K562 (cell line): ENCODE measurements at regions not wholly inside any gene's neighbourhood (a gene's known extent, or its start where the extent isn't known, plus 50 kb on each side); places are given as distances from the start of the nearest gene placed in this dataset.

Experiments used
- ATAC-seq: fragments of 200-7000 bp; cut with Tn5 transposase; 3 replicates; pipeline ENCODE4 v1.9.1; 2020; ENCODE audit warnings: moderate library complexity
- BruUV-seq: library from RNA; stranded (reverse); fragments of 400-500 nt; replicated peaks from 2 replicates; lab custom pipeline; 2021; lab: Mats Ljungman, UMichigan
- CTCF ChIA-PET: fragments of 300-600 bp; formaldehyde crosslinking; extraction: SDS; loops from one replicate; lab custom pipeline; 2021; ENCODE audit warnings: low intra/inter-chr PET ratio; lab: Yijun Ruan, JAX
- POLR2A ChIA-PET: fragments of 300-600, 350-650 bp; sonication (Branson Sonifier 250); formaldehyde crosslinking; extraction: SDS; loops from one replicate; lab custom pipeline; 2021; ENCODE audit warnings: antibody characterized with exemption, inconsistent platforms; lab: Yijun Ruan, JAX
- DNase-seq, 4 experiments: peaks; one replicate each; pipeline versions ENCODE4 v3.0.0 to v3.0.0-alpha.2; 2011 to 2018; ENCODE audit warnings: low spot score in 3 of 4, mixed read lengths in 3 of 4; ENCODE audit errors: extremely low read depth in 1 of 4
- FAIRE-seq: peaks from 2 replicates; lab custom pipeline; 2011; peaks lifted over from hg19 to GRCh38; lab: Jason Lieb, UNC
- H2AFZ ChIP-seq: 2 replicates; pipeline ENCODE4 v1.6.0; 2011; ENCODE audit warnings: low read depth, low read length, control low read depth, inconsistent platforms
- H3K27ac ChIP-seq: fragments of 200-600 bp; 3 replicates; pipeline ENCODE4 v1.8.0; 2011; ENCODE audit warnings: low read depth, mild to moderate bottlenecking, control low read depth, inconsistent platforms, low read length, moderate library complexity, mixed read lengths; ENCODE audit errors: extremely low read depth
- H3K27me3 ChIP-seq, 2 experiments: fragments of 300-600 bp in 1 of 2; 2 replicates in 1 of 2; 3 replicates in 1 of 2; pipeline versions ENCODE4 v1.6.0 to v1.8.0; 2011; ENCODE audit warnings: inconsistent platforms in 2 of 2, low read length in 2 of 2, mild to moderate bottlenecking in 1 of 2, mixed read lengths in 1 of 2, moderate library complexity in 1 of 2; ENCODE audit not compliant: control insufficient read depth in 2 of 2, insufficient read depth in 2 of 2
- H3K36me3 ChIP-seq: fragments of 300-600 bp; 3 replicates; pipeline ENCODE4 v1.8.0; 2011; ENCODE audit warnings: mild to moderate bottlenecking, low read length, inconsistent platforms; ENCODE audit not compliant: control insufficient read depth, insufficient read depth
- H3K4me1 ChIP-seq, 2 experiments: fragments of 200-600 bp in 1 of 2; replicated peaks in 1 of 2; 2 replicates in 1 of 2; 3 replicates in 1 of 2; pipeline versions ENCODE4 v1.5.1 to v1.8.0; 2011; ENCODE audit warnings: inconsistent platforms in 2 of 2, low read length in 2 of 2, mild to moderate bottlenecking in 1 of 2, mixed read lengths in 1 of 2, moderate library complexity in 1 of 2; ENCODE audit not compliant: control insufficient read depth in 2 of 2, insufficient read depth in 2 of 2
- H3K4me2 ChIP-seq: 2 replicates; pipeline ENCODE4 v1.6.1; 2011; ENCODE audit warnings: low read length, control low read depth, inconsistent platforms, mixed read lengths; ENCODE audit not compliant: insufficient read depth
- H3K4me3 ChIP-seq: fragments of 200-600 bp; sonication (generic), shearing (Covaris generic); 2 replicates; pipeline ENCODE4 v1.5.1; 2016; ENCODE audit warnings: control low read depth, inconsistent platforms
- H3K79me2 ChIP-seq: fragments of 200-600 bp; 3 replicates; pipeline ENCODE4 v1.8.0; 2011; ENCODE audit warnings: low read length, inconsistent platforms; ENCODE audit not compliant: control insufficient read depth, insufficient read depth
- H3K9ac ChIP-seq, 2 experiments: 2 replicates each; pipeline versions ENCODE4 v1.6.0 to v1.6.1; 2011; ENCODE audit warnings: low read depth in 2 of 2, low read length in 2 of 2, control low read depth in 1 of 2, inconsistent platforms in 1 of 2, mild to moderate bottlenecking in 1 of 2, mixed read lengths in 1 of 2; ENCODE audit not compliant: insufficient read depth in 1 of 2
- H3K9me1 ChIP-seq: one replicate; pipeline ENCODE4 v1.6.0; 2011; ENCODE audit warnings: inconsistent platforms, mild to moderate bottlenecking, low read length, moderate library complexity; ENCODE audit not compliant: control insufficient read depth, insufficient read depth
- H3K9me3 ChIP-seq: replicated peaks from 2 replicates; pipeline ENCODE4 v1.5.1; 2011; ENCODE audit warnings: low read depth, low read length, inconsistent platforms; ENCODE audit not compliant: control insufficient read depth, insufficient read depth
- H4K20me1 ChIP-seq: replicated peaks from 2 replicates; pipeline ENCODE4 v1.6.1; 2011; ENCODE audit warnings: low read length, inconsistent platforms, mixed read lengths; ENCODE audit not compliant: control insufficient read depth, insufficient read depth
- HDAC2 ChIP-seq: fragments of 450-650 bp; IDR thresholded peaks from 2 replicates; pipeline ENCODE4 v1.6.1; 2016; ENCODE audit warnings: mild to moderate bottlenecking
- NFATC3 ChIP-seq: fragments of 450-650 bp; IDR thresholded peaks from 2 replicates; pipeline ENCODE4 v1.6.1; 2017; ENCODE audit warnings: mild to moderate bottlenecking
- ZNF512 ChIP-seq: IDR thresholded peaks from 2 replicates; pipeline ENCODE4 v1.6.1; 2016; ENCODE audit warnings: missing genetic modification characterization, missing compliant biosample characterization
- WGBS: fragments of 100-300 bp; shearing (Covaris generic); methylation state at CpG from one replicate; pipeline ENCODE4 v1.1.6; 2016; ENCODE audit warnings: low coverage, mixed read lengths; ENCODE audit not compliant: insufficient coverage; ENCODE audit errors: missing lambda C conversion rate; 5-methylcytosine and 5-hydroxymethylcytosine counted together
- in situ Hi-C: fragments of 300-500 bp; cut with MboI; formaldehyde crosslinking; loops from 4 replicates; pipeline ENCODE4 v1.15.0; 2018; ENCODE audit warnings: inconsistent platforms, mixed read lengths
- intact Hi-C: fragments of 100-400 bp; cut with micrococcal nuclease; formaldehyde crosslinking; loops from 2 replicates; pipeline ENCODE4 v1.14.2; 2022

GRCh38 chr1:81585371-81585770 is 215.4 kb upstream of the ADGRL2 start:
- 0% methylated on average over 2 of the region's 2 CpGs for WGBS
- CTCF ChIA-PET = no interaction called here

GRCh38 chr1:81584398-81584797 is 216.3 kb upstream of the ADGRL2 start:
- Histone ChIP-seq H2AFZ (no peak overlapping the region), H4K20me1 (no peaks in the 10 kb centered on the region), H3K27me3 (no peaks in the 10 kb centered on the region), H3K9me1 (no peaks in the 10 kb centered on the region), H3K9me3 (no peaks in the 10 kb centered on the region), H3K36me3 (no peaks in the 10 kb centered on the region), H3K79me2 (no peaks in the 10 kb centered on the region), H3K4me2 (no peak overlapping the region), H3K4me1 (no peaks in the 10 kb centered on the region), H3K4me3 (no peak overlapping the region), H3K9ac (no peak overlapping the region), H3K27ac (no peak overlapping the region)
- DNase-seq = no peak
- no peak for FAIRE-seq
- ATAC-seq = no peak
- 0% methylated on average over 6 of the region's 6 CpGs for whole genome bisulfite sequencing
- no TSS peak for BruUV-seq
- in situ Hi-C loops = no loop called here
- intact Hi-C loops = no loop called here
- ChIA-PET POLR2A (no interaction called here), CTCF (no interaction called here)
- TF ChIP-seq ZNF512 (tag) = no peak
- no peak for TF ChIP-seq NFATC3

More at GRCh38 chr1:81585371-81585770, 215.4 kb upstream of the ADGRL2 start:
- Histone ChIP-seq H4K20me1 (no peaks in the 10 kb centered on the region), H3K4me3 (no peak overlapping the region), H3K36me3 (no peaks in the 10 kb centered on the region), H3K9ac (no peak overlapping the region), H3K4me2 (no peak overlapping the region), H3K27ac (no peak overlapping the region), H2AFZ (no peak overlapping the region), H3K4me1 (no peaks in the 10 kb centered on the region), H3K79me2 (no peaks in the 10 kb centered on the region), H3K9me1 (no peaks in the 10 kb centered on the region), H3K9me3 (no peaks in the 10 kb centered on the region), H3K27me3 (no peaks in the 10 kb centered on the region)
- intact Hi-C loops = no loop called here
- FAIRE-seq = no peak
- no peak for DNase-seq
- POLR2A ChIA-PET = no interaction called here
- no peak for TF ChIP-seq HDAC2
- no peak for ATAC-seq
- BruUV-seq = no TSS peak
- in situ Hi-C loops = no loop called here
